ENCODE measurements at regions not wholly inside any gene's neighbourhood (a gene's known extent, or its start where the extent isn't known, plus 50 kb on each side); places are given as distances from the start of the nearest gene placed in this dataset.

DNA sequence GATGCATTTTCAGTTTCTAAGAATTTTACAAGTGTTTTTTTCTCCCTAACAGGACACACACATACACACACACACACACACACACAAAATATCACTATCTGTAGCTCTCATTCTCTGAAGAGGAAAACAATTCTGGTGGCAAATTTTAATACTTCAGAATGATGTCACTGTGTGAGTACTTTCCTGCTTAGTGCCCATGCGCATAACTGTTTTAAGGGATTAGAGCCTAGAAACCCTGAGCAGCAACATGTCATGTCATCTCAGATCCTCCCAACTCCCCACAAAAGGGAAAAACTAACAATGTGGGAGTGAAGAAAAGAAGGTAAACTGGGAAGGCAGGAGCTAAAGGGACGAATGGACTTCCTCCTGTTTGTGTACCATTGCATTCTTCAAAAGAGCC, 401.2 kb downstream of the SPRY2 start:
- no peaks in the 10 kb centered on the region for H3K36me3 Mint-ChIP-seq (ENCODE audit: insufficient read depth in 1 of 3, low read depth in 3 of 3)
- no peak overlapping the region for H2BK12ac ChIP-seq (ENCODE audit: insufficient read length, low read depth, low read length)
- peak overlapping the region in 1 of 3 experiments; percentile 32; a peak in 2 of 7 replicates for H3K27ac Mint-ChIP-seq
- H3K9ac ChIP-seq (ENCODE audit: extremely low read depth, insufficient read length, low read length), result no peak overlapping the region
- no peak overlapping the region for H2BK5ac ChIP-seq (ENCODE audit: insufficient read length, low read length)
- H4K20me1 ChIP-seq (ENCODE audit: control insufficient read depth, insufficient read depth, insufficient read length), result no peaks in the 10 kb centered on the region
- H3K18ac ChIP-seq (ENCODE audit: insufficient read length, low read depth, low read length), result no peak overlapping the region
- no peaks in the 10 kb centered on the region for H3K27me3 Mint-ChIP-seq (ENCODE audit: low read depth)
- WGBS (ENCODE audit: extremely low coverage, insufficient read length, low lambda C conversion rate), result no CpG with 5 or more reads among the region's 2 CpGs
- H3K14ac ChIP-seq (ENCODE audit: insufficient read depth, low read length), result no peak overlapping the region
- H3K4me3 Mint-ChIP-seq, result no peak overlapping the region
- no peak overlapping the region for H2BK15ac ChIP-seq (ENCODE audit: low read depth, low read length)
- H3K4me1 ChIP-seq (ENCODE audit: insufficient read depth, low read length), result no peaks in the 10 kb centered on the region
- TF ChIP-seq CTCF (conservative IDR thresholded peaks at IDR 0.05), result no peak
- H3K23ac ChIP-seq (ENCODE audit: insufficient read length, low read depth, low read length), result no peak overlapping the region
- H2BK20ac ChIP-seq (ENCODE audit: low read depth, low read length, poor library complexity, severe bottlenecking), result no peak overlapping the region
- H3T11ph ChIP-seq (ENCODE audit: low read length), result no peak overlapping the region
- H3K27ac ChIP-seq (ENCODE audit: insufficient read length, low read depth, low read length), result no peak overlapping the region
- H3K9me3 Mint-ChIP-seq, result no peaks in the 10 kb centered on the region
- no peak overlapping the region for H2AFZ ChIP-seq (ENCODE audit: low read length)
- H4K8ac ChIP-seq (replicated peaks; ENCODE audit: insufficient read length, low read depth, low read length), result no peak overlapping the region
- no peak overlapping the region for H4K91ac ChIP-seq (ENCODE audit: insufficient read length, low read depth, low read length)
- H3K4me2 ChIP-seq (ENCODE audit: insufficient read depth, insufficient read length, low read length), result no peak overlapping the region
- H3K9me3 ChIP-seq (ENCODE audit: control insufficient read depth, low read depth, low read length), result no peaks in the 10 kb centered on the region
- H3K4me1 Mint-ChIP-seq, result peaks cover 7% of the 10 kb centered on the region in 2 experiments
- H3K23me2 ChIP-seq (ENCODE audit: insufficient read length, low read depth, low read length, poor library complexity, severe bottlenecking), result no peaks in the 10 kb centered on the region
- H3K79me1 ChIP-seq (ENCODE audit: insufficient read depth, low read depth, low read length, poor library complexity, severe bottlenecking), result no peaks in the 10 kb centered on the region
- no peaks in the 10 kb centered on the region for H3K79me2 ChIP-seq (ENCODE audit: insufficient read depth, low read length)
- no peak overlapping the region for H2AK5ac ChIP-seq (ENCODE audit: insufficient read length, low read length)
- no peak overlapping the region for H3K4ac ChIP-seq (ENCODE audit: low read depth, low read length)
- no peak overlapping the region for H3K56ac ChIP-seq (ENCODE audit: insufficient read length, low read depth, low read length)
- no peaks in the 10 kb centered on the region for H3K27me3 ChIP-seq (ENCODE audit: insufficient read depth, low read length)
- H4K5ac ChIP-seq (ENCODE audit: insufficient read length, low read depth, low read length), result no peak overlapping the region
- DNase-seq, result no peak
- H2BK120ac ChIP-seq (ENCODE audit: low read depth, low read length, poor library complexity, severe bottlenecking), result no peak overlapping the region
